ENCODE measurements at regions not wholly inside any gene's neighbourhood (a gene's known extent, or its start where the extent isn't known, plus 50 kb on each side); places are given as distances from the start of the nearest gene placed in this dataset.

- no peak overlapping the region for H3K27ac ChIP-seq (ENCODE audit: low read depth, low read length)
- ChIA-PET CTCF (no interaction called here), POLR2A (no interaction called here), RAD21 (ENCODE audit: low non-redundant PET in 1 of 2, low total read pairs in 2 of 2, uncharacterized antibody in 2 of 2, unreplicated experiment in 2 of 2) (no interaction called here)
- H3K9me2 ChIP-seq (ENCODE audit: insufficient read depth): no peaks in the 10 kb centered on the region
- TF ChIP-seq EZH2phosphoT487 (IDR thresholded peaks at IDR 0.05; ENCODE audit: borderline replicate concordance): no peak
- TF ChIP-seq, protein P1, sequence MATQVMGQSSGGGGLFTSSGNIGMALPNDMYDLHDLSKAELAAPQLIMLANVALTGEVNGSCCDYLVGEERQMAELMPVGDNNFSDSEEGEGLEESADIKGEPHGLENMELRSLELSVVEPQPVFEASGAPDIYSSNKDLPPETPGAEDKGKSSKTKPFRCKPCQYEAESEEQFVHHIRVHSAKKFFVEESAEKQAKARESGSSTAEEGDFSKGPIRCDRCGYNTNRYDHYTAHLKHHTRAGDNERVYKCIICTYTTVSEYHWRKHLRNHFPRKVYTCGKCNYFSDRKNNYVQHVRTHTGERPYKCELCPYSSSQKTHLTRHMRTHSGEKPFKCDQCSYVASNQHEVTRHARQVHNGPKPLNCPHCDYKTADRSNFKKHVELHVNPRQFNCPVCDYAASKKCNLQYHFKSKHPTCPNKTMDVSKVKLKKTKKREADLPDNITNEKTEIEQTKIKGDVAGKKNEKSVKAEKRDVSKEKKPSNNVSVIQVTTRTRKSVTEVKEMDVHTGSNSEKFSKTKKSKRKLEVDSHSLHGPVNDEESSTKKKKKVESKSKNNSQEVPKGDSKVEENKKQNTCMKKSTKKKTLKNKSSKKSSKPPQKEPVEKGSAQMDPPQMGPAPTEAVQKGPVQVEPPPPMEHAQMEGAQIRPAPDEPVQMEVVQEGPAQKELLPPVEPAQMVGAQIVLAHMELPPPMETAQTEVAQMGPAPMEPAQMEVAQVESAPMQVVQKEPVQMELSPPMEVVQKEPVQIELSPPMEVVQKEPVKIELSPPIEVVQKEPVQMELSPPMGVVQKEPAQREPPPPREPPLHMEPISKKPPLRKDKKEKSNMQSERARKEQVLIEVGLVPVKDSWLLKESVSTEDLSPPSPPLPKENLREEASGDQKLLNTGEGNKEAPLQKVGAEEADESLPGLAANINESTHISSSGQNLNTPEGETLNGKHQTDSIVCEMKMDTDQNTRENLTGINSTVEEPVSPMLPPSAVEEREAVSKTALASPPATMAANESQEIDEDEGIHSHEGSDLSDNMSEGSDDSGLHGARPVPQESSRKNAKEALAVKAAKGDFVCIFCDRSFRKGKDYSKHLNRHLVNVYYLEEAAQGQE (IDR thresholded peaks at IDR 0.05; ENCODE audit: low read depth): peak; percentile 67
- intact Hi-C loops (cut with micrococcal nuclease): no loop called here
- H3K4me2 ChIP-seq (ENCODE audit: low read length): no peak overlapping the region
- BruUV-seq (replicated peaks): no TSS peak
- H2AFZ ChIP-seq (ENCODE audit: low read depth, low read length, poor library complexity, severe bottlenecking): no peak overlapping the region
- no peak for DNase-seq (ENCODE audit: low read depth, low spot score)
- no peaks in the 10 kb centered on the region for H3K4me1 ChIP-seq (ENCODE audit: control insufficient read depth in 1 of 2, insufficient read depth in 2 of 2, low read length in 2 of 2)
- no peaks in the 10 kb centered on the region for H3K9me3 ChIP-seq (ENCODE audit: control insufficient read depth in 1 of 2, insufficient read depth in 1 of 2, low read depth in 1 of 2, low read length in 2 of 2)
- no peak overlapping the region for H3K9ac ChIP-seq (ENCODE audit: low read length)
- peaks cover 28% of the 10 kb centered on the region; the same call in 1 of the 2 replicates for H3K27me3 ChIP-seq (ENCODE audit: insufficient read depth, low read length)
- H4K20me1 ChIP-seq (ENCODE audit: insufficient read depth): no peaks in the 10 kb centered on the region
- no peak for ATAC-seq
- H3K4me3 ChIP-seq (replicated peaks in 1 of 2; ENCODE audit: low read depth in 1 of 2, low read length in 2 of 2): no peak overlapping the region
- no peaks in the 10 kb centered on the region for H3K79me2 ChIP-seq (ENCODE audit: insufficient read depth, low read length)
- no peaks in the 10 kb centered on the region for H3K36me3 ChIP-seq (ENCODE audit: control insufficient read depth in 1 of 2, insufficient read depth in 2 of 2, low read length in 2 of 2)
These were observed 154.5 kb downstream of the CBLN1 start for GRCh38 chr16:49127103-49127502.

DNA sequence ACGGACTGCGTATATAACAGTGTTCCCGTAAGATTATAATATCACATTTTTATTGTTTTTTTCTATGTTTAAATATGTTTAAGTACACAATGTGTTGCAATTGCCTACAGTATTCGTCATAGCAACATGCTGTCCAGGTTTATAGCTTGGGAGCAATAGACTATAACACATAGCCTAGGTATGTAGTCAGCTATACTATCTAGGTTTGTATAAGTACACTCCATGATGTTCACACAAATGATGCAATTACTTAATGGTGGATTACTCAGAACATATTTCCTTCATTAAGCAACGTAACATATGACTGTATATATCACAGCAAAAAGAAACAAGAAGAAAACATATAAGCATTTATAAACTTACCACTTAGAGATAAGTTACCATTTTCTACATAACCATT, 160.0 kb downstream of the CBLN1 start:
- no TSS peak for BruUV-seq (replicated peaks)
- no peak for ATAC-seq
- H3K79me2 ChIP-seq (ENCODE audit: insufficient read depth, low read length): no peaks in the 10 kb centered on the region
- H3K4me2 ChIP-seq (ENCODE audit: low read length): no peak overlapping the region
- H3K27me3 ChIP-seq (ENCODE audit: insufficient read depth, low read length): peaks cover 22% of the 10 kb centered on the region; the same call in 1 of the 2 replicates
- ChIA-PET CTCF (no interaction called here), POLR2A (no interaction called here), RAD21 (ENCODE audit: low non-redundant PET in 1 of 2, low total read pairs in 2 of 2, uncharacterized antibody in 2 of 2, unreplicated experiment in 2 of 2) (no interaction called here)
- H3K9me2 ChIP-seq (ENCODE audit: insufficient read depth): no peaks in the 10 kb centered on the region
- intact Hi-C loops (cut with micrococcal nuclease): no loop called here
- DNase-seq (ENCODE audit: low read depth, low spot score): no peak
- H3K4me1 ChIP-seq (ENCODE audit: control insufficient read depth in 1 of 2, insufficient read depth in 2 of 2, low read length in 2 of 2): peaks cover 0 to 4% of the 10 kb centered on the region in 2 experiments; a peak in 2 of 4 replicates
- H3K36me3 ChIP-seq (ENCODE audit: control insufficient read depth in 1 of 2, insufficient read depth in 2 of 2, low read length in 2 of 2): no peaks in the 10 kb centered on the region; a peak in 1 of 4 replicates
- no peaks in the 10 kb centered on the region for H3K9me3 ChIP-seq (ENCODE audit: control insufficient read depth in 1 of 2, insufficient read depth in 1 of 2, low read depth in 1 of 2, low read length in 2 of 2)
- no peak overlapping the region for H3K27ac ChIP-seq (ENCODE audit: low read depth, low read length)
- no peak overlapping the region for H3K9ac ChIP-seq (ENCODE audit: low read length)
- H2AFZ ChIP-seq (ENCODE audit: low read depth, low read length, poor library complexity, severe bottlenecking): no peak overlapping the region
- TF ChIP-seq ELF1 (IDR thresholded peaks at IDR 0.05; ENCODE audit: borderline replicate concordance, low read depth): no peak
- H4K20me1 ChIP-seq (ENCODE audit: insufficient read depth): no peaks in the 10 kb centered on the region
- H3K4me3 ChIP-seq (replicated peaks in 1 of 2; ENCODE audit: low read depth in 1 of 2, low read length in 2 of 2): no peak overlapping the region
